Right lobe of liver (tissue), 4 donors: ENCODE measurements at regions not wholly inside any gene's neighbourhood (a gene's known extent, or its start where the extent isn't known, plus 50 kb on each side); places are given as distances from the start of the nearest gene placed in this dataset.

Source experiments
- POLR2A ChIP-seq: fragments of 450-650 bp; IDR thresholded peaks from one replicate; pipeline ENCODE4 v1.6.1; 2017; ENCODE audit warnings: antibody characterized with exemption, mild to moderate bottlenecking
- TF ChIP-seq, protein P1 (sequence below), 4 donors: fragments of 200-600 bp in 3 of 4; fragments of 450-650 bp in 1 of 4; IDR thresholded peaks; one replicate each; pipeline versions ENCODE4 v1.5.1 to v1.8.0; 2016 to 2022; ENCODE audit warnings: antibody characterized with exemption in 4 of 4, mild to moderate bottlenecking in 2 of 4
- donor health status: DM: no; HTN: no; CAD: no.
- donor health status: DM: no; HTN: no; CAD: no.
- donor health status: DM: no; HTN: yes; CAD: no.

DNA sequence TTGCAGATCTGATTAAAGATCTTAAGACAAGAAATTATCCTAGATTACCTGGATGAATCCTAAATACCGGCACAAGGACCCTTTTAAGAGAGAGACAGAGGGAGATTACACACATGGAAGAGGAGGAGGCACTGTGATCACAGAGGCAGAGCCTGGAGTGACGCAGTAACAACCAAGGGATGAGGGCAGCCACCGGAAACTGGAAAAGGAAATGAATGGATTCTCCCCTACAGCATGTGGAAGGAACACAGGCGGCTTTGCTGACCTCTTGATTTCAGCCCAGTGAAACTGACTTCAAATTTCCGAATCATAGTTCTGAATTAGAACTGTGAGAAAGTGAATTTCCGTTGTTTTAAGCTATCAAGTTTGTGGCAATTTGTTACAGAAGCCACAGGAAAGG is 50.2 kb upstream of the IVNS1ABP start:
- TF ChIP-seq, protein P1, sequence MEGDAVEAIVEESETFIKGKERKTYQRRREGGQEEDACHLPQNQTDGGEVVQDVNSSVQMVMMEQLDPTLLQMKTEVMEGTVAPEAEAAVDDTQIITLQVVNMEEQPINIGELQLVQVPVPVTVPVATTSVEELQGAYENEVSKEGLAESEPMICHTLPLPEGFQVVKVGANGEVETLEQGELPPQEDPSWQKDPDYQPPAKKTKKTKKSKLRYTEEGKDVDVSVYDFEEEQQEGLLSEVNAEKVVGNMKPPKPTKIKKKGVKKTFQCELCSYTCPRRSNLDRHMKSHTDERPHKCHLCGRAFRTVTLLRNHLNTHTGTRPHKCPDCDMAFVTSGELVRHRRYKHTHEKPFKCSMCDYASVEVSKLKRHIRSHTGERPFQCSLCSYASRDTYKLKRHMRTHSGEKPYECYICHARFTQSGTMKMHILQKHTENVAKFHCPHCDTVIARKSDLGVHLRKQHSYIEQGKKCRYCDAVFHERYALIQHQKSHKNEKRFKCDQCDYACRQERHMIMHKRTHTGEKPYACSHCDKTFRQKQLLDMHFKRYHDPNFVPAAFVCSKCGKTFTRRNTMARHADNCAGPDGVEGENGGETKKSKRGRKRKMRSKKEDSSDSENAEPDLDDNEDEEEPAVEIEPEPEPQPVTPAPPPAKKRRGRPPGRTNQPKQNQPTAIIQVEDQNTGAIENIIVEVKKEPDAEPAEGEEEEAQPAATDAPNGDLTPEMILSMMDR (IDR thresholded peaks at IDR 0.05): no peak
- no peak for TF ChIP-seq POLR2A
